Immature natural killer cell (primary cell): ENCODE measurements at regions not wholly inside any gene's neighbourhood (a gene's known extent, or its start where the extent isn't known, plus 50 kb on each side); places are given as distances from the start of the nearest gene placed in this dataset.
A peak's percentile ranks its signal among the peaks of the same experiment; 100 is the strongest.

Source experiments
- DNase-seq, 3 donors: peaks; one replicate each; pipeline ENCODE4 v3.0.0; 2022; ENCODE audit warnings: mixed read lengths in 1 of 3
- H3K27ac Mint-ChIP-seq, 6 donors: one replicate each; pipeline ENCODE4 v1.8.0; 2020; ENCODE audit warnings: mixed read lengths in 6 of 6, mild to moderate bottlenecking in 5 of 6, inconsistent platforms in 4 of 6, moderate library complexity in 3 of 6
- H3K27me3 Mint-ChIP-seq, 3 donors: one replicate each; pipeline ENCODE4 v1.8.0; 2020 to 2021; ENCODE audit warnings: low read depth in 3 of 3, mild to moderate bottlenecking in 3 of 3, mixed read lengths in 3 of 3, moderate library complexity in 3 of 3, inconsistent platforms in 1 of 3
- H3K36me3 Mint-ChIP-seq, 3 donors: one replicate each; pipeline ENCODE4 v1.8.0; 2020; ENCODE audit warnings: mixed read lengths in 3 of 3, inconsistent platforms in 2 of 3, mild to moderate bottlenecking in 2 of 3
- H3K4me1 Mint-ChIP-seq, 2 donors: one replicate each; pipeline ENCODE4 v1.8.0; 2020; ENCODE audit warnings: inconsistent platforms in 2 of 2, mild to moderate bottlenecking in 2 of 2, mixed read lengths in 2 of 2, moderate library complexity in 1 of 2
- H3K4me3 Mint-ChIP-seq, 5 donors: one replicate each; pipeline ENCODE4 v1.8.0; 2020; ENCODE audit warnings: mild to moderate bottlenecking in 5 of 5, mixed read lengths in 5 of 5, inconsistent platforms in 3 of 5, moderate library complexity in 3 of 5
- H3K9me3 Mint-ChIP-seq, 6 donors: one replicate each; pipeline ENCODE4 v1.8.0; 2020; ENCODE audit warnings: mild to moderate bottlenecking in 6 of 6, mixed read lengths in 6 of 6, inconsistent platforms in 4 of 6, moderate library complexity in 3 of 6

DNA sequence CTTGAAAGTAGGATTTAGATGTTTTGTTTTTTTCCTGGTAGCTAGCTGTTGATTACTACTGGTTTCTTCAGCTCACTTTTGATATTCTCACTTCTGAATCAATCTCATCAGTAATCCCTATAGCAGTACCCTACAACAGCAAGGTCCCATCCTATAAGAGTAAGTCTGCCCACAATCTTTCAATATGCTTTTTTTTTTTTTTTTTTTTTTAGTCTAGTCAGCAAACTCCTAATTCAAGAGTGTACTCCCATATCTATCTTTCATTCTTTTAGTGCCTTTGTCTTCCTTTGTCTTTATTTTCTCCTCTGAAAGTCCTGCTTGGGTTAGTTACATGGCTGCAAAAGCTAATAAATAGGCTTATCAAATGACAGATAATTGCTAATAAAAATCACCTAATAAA, 362.4 kb upstream of the RIOK2 start:
- Mint-ChIP-seq H3K36me3 (no peaks in the 10 kb centered on the region), H3K27ac (no peak overlapping the region), H3K9me3 (peaks cover 0 to 5% (median 0%) of the 10 kb centered on the region in 6 donors), H3K27me3 (no peaks in the 10 kb centered on the region), H3K4me3 (no peak overlapping the region), H3K4me1 (peaks cover 21 to 28% of the 10 kb centered on the region in 2 donors)
- DNase-seq = no peak

GRCh38 chr5:97545886-97546535, 363.0 kb upstream of the RIOK2 start:
- DNase-seq = no peak
- H3K36me3 Mint-ChIP-seq = no peaks in the 10 kb centered on the region
- H3K4me3 Mint-ChIP-seq = no peak overlapping the region
- H3K4me1 Mint-ChIP-seq = peaks cover 21 to 28% of the 10 kb centered on the region in 2 donors
- peaks cover 0 to 5% (median 0%) of the 10 kb centered on the region in 6 donors for H3K9me3 Mint-ChIP-seq
- H3K27ac Mint-ChIP-seq = no peak overlapping the region
- H3K27me3 Mint-ChIP-seq = no peaks in the 10 kb centered on the region

DNA sequence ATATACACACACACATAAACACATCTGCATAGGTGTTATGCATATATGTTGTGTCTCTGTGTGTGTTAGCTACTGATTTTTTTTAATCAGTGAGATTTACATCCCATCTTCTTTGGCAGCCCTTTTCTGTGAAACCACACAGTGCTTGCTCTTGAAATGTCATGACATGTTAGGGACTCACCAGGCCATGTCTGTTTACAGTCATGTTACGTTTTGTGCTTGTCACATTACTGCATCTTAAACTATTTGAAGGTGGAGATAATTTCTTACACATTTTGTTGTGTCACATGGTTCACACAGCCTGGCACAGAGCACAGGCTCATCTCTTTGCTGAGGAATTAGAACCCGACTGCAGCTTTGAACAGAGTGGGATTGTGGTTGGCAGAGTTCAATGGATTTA, 364.4 kb upstream of the RIOK2 start:
- H3K27ac Mint-ChIP-seq = peak overlapping the region; percentile 17 to 77 (median 68)
- peak overlapping the region in 3 of 5 donors; percentile 25 to 53 (median 44) for H3K4me3 Mint-ChIP-seq
- H3K4me1 Mint-ChIP-seq = peaks cover 21 to 28% of the 10 kb centered on the region in 2 donors
- no peaks in the 10 kb centered on the region for H3K36me3 Mint-ChIP-seq
- no peak for DNase-seq
- H3K27me3 Mint-ChIP-seq = no peaks in the 10 kb centered on the region
- peaks cover 0 to 5% (median 0%) of the 10 kb centered on the region in 6 donors for H3K9me3 Mint-ChIP-seq

GRCh38 chr5:97547999-97548738, 365.1 kb upstream of the RIOK2 start:
- Mint-ChIP-seq H3K36me3 (no peaks in the 10 kb centered on the region), H3K4me1 (peaks cover 21 to 28% of the 10 kb centered on the region in 2 donors), H3K27me3 (no peaks in the 10 kb centered on the region), H3K27ac (peak overlapping the region; percentile 51 to 73 (median 64)), H3K4me3 (peak overlapping the region in 3 of 5 donors; percentile 25 to 53 (median 44)), H3K9me3 (peaks cover 0 to 5% (median 0%) of the 10 kb centered on the region in 6 donors)
- peak; percentile 7 to 16 (median 10) for DNase-seq

DNA sequence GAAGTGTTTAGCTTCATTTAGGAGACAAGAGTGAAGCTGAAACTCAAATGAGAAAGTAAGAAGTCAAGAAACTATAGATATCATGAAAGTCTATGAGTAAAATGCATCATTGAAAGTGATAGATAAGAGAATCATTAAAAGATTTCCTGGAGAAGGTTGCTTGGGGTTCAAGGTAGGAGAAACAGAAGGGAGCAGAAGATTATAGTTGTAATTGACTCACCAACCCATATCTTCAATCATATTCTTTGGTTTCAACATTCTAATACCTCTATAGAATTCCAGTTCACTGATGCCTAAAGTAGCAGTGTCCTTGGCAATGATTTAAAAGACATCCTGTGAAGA, 365.7 kb upstream of the RIOK2 start:
- Mint-ChIP-seq H3K27me3 (no peaks in the 10 kb centered on the region), H3K4me3 (no peak overlapping the region), H3K9me3 (peaks cover 0 to 5% (median 0%) of the 10 kb centered on the region in 6 donors), H3K4me1 (peaks cover 21 to 28% of the 10 kb centered on the region in 2 donors), H3K36me3 (no peaks in the 10 kb centered on the region), H3K27ac (peak overlapping the region; percentile 51 to 73 (median 64))
- DNase-seq = no peak

DNA sequence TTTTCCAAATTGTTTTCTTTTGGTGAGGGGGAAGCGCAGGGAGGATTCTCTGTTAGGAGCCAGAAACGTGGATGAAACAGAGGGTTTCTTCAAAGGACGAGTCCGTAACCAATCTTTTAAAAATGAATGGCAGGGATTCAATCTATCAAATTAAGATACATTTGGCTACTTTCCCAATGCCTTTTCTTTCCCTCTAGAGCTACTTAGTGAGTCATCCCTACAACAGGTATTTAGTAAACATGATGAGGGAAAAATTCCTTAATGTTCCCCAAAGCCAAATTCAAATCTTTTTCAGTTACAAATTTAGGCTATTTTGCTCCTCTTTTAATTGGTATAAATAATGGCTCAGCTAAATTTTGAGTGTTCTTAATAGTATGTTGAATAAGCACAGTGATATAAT, 366.4 kb upstream of the RIOK2 start:
- H3K9me3 Mint-ChIP-seq = peaks cover 0 to 5% (median 0%) of the 10 kb centered on the region in 6 donors
- H3K27ac Mint-ChIP-seq = no peak overlapping the region
- no peaks in the 10 kb centered on the region for H3K36me3 Mint-ChIP-seq
- H3K4me3 Mint-ChIP-seq = no peak overlapping the region
- no peak for DNase-seq
- no peaks in the 10 kb centered on the region for H3K27me3 Mint-ChIP-seq
- peaks cover 21 to 28% of the 10 kb centered on the region in 2 donors for H3K4me1 Mint-ChIP-seq

DNA sequence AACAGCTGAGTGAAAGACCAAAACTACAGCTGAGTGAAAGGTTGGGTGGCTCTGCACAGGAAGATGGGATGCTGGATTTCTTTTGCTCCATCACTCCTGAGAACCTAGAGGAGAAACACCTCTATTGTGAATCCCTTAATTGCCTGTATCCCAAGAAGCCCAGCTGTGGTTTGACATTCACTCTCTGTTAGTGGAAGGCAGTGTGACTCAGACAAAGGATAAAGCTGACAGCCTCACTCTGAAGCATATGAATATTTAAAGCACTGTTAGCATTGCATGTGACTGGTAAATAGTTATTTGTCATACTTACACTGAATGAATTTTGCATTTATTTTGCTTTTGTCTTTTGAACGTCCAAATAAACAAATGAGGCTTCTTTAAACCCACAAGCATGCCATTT, 367.1 kb upstream of the RIOK2 start:
- Mint-ChIP-seq H3K4me1 (peaks cover 21 to 28% of the 10 kb centered on the region in 2 donors), H3K27me3 (no peaks in the 10 kb centered on the region), H3K4me3 (no peak overlapping the region), H3K36me3 (no peaks in the 10 kb centered on the region), H3K9me3 (peaks cover 0 to 5% (median 0%) of the 10 kb centered on the region in 6 donors), H3K27ac (no peak overlapping the region)
- no peak for DNase-seq

GRCh38 chr5:97550818-97551217, 367.8 kb upstream of the RIOK2 start:
- H3K27me3 Mint-ChIP-seq = no peaks in the 10 kb centered on the region
- DNase-seq = no peak
- H3K27ac Mint-ChIP-seq = peak overlapping the region in 1 of 6 donors; percentile 17
- no peaks in the 10 kb centered on the region for H3K36me3 Mint-ChIP-seq
- peaks cover 21 to 26% of the 10 kb centered on the region in 2 donors for H3K4me1 Mint-ChIP-seq
- H3K4me3 Mint-ChIP-seq = no peak overlapping the region
- H3K9me3 Mint-ChIP-seq = peaks cover 0 to 5% (median 0%) of the 10 kb centered on the region in 6 donors

DNA sequence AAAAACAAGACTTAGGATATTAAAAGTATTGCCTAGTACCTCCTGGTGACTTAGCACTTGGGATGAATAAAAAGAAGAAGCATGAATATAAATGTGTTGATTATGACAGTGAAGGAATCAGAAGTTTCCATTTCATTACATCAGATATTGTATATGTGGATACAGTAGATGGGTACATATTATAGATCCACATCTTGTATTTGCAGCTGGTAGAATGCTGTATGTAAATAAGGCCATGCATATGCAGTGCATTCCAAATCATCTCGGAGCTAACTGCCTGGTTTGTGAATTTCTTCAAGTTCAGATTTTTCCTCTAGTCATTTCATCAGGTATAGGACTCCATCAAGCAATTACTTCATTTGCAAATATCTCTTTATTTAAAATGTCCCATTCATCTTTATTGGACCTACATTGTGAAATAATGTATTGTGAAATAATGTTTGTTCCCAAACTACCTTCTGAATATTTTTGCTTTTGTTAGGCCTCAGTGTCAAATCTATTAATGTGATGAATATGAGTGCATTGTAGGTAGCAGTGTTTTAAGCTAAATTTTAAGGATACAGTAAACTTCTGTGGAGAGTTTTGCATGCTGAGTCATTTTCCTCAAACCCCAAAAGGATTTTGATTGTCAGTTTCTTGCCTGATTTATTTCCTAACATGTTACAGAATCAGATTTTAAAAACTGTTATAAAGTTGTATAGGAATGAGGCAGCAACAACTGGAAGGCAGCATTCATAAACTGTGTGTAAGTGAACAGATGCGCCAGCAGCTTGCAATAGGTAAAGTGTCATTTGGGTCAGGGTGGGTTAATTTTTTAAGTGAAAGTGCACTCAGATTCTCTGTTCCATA, 370.8 kb upstream of the RIOK2 start:
- H3K9me3 Mint-ChIP-seq = peaks cover 0 to 5% (median 0%) of the 10 kb centered on the region in 6 donors
- no peak for DNase-seq
- peaks cover under 1 to 1% of the 10 kb centered on the region in 2 donors for H3K4me1 Mint-ChIP-seq
- H3K4me3 Mint-ChIP-seq = no peak overlapping the region
- H3K36me3 Mint-ChIP-seq = no peaks in the 10 kb centered on the region
- peaks cover 0 to 3% (median 0%) of the 10 kb centered on the region in 3 donors for H3K27me3 Mint-ChIP-seq
- no peak overlapping the region for H3K27ac Mint-ChIP-seq

- Mint-ChIP-seq H3K27ac (no peak overlapping the region), H3K36me3 (no peaks in the 10 kb centered on the region), H3K27me3 (peaks cover 0 to 3% (median 0%) of the 10 kb centered on the region in 3 donors), H3K9me3 (peaks cover 0 to 5% (median 0%) of the 10 kb centered on the region in 6 donors), H3K4me1 (no peaks in the 10 kb centered on the region), H3K4me3 (no peak overlapping the region)
- DNase-seq = no peak
These were observed 372.1 kb upstream of the RIOK2 start for GRCh38 chr5:97554977-97555643.

GRCh38 chr5:97555644-97555981, 372.6 kb upstream of the RIOK2 start:
- no peak for DNase-seq
- Mint-ChIP-seq H3K4me3 (no peak overlapping the region), H3K27me3 (peaks cover 0 to 3% (median 0%) of the 10 kb centered on the region in 3 donors), H3K4me1 (no peaks in the 10 kb centered on the region), H3K9me3 (peaks cover 0 to 5% (median 0%) of the 10 kb centered on the region in 6 donors), H3K27ac (no peak overlapping the region), H3K36me3 (no peaks in the 10 kb centered on the region)

GRCh38 chr5:97559827-97560598, 377.0 kb upstream of the RIOK2 start:
- DNase-seq = no peak
- H3K9me3 Mint-ChIP-seq = peaks cover 0 to 8% (median under 1%) of the 10 kb centered on the region in 6 donors
- no peak overlapping the region for H3K27ac Mint-ChIP-seq
- no peaks in the 10 kb centered on the region for H3K36me3 Mint-ChIP-seq
- peaks cover 0 to 4% (median 0%) of the 10 kb centered on the region in 3 donors for H3K27me3 Mint-ChIP-seq
- H3K4me3 Mint-ChIP-seq = no peak overlapping the region
- H3K4me1 Mint-ChIP-seq = no peaks in the 10 kb centered on the region

GRCh38 chr5:97560599-97560993, 377.5 kb upstream of the RIOK2 start:
- Mint-ChIP-seq H3K4me3 (no peak overlapping the region), H3K4me1 (no peaks in the 10 kb centered on the region), H3K9me3 (peaks cover 0 to 9% (median 2%) of the 10 kb centered on the region in 6 donors), H3K36me3 (peaks cover 0 to under 1% (median 0%) of the 10 kb centered on the region in 3 donors), H3K27ac (no peak overlapping the region), H3K27me3 (peaks cover 0 to 4% (median 0%) of the 10 kb centered on the region in 3 donors)
- no peak for DNase-seq
